ENCODE measurements at regions not wholly inside any gene's neighbourhood (a gene's known extent, or its start where the extent isn't known, plus 50 kb on each side); places are given as distances from the start of the nearest gene placed in this dataset.

GRCh38 chr11:91397134-91397468 is 827.5 kb upstream of the FAT3 start:
- Histone ChIP-seq H3K4me1 (ENCODE audit: control insufficient read depth, low read depth, low read length) (no peaks in the 10 kb centered on the region), H3K79me2 (ENCODE audit: control insufficient read depth, insufficient read depth, low read length) (no peaks in the 10 kb centered on the region), H3K36me3 (ENCODE audit: control insufficient read depth, insufficient read depth, low read length) (no peaks in the 10 kb centered on the region), H3K79me1 (ENCODE audit: low read length) (no peaks in the 10 kb centered on the region), H2BK5ac (ENCODE audit: low read length) (no peak overlapping the region), H3K23ac (ENCODE audit: low read length) (no peak overlapping the region), H2AK5ac (ENCODE audit: low read length) (no peak overlapping the region), H3K4me3 (ENCODE audit: low read length) (no peak overlapping the region), H3K9ac (ENCODE audit: low read length) (no peak overlapping the region), H3K27me3 (ENCODE audit: insufficient read depth, low read length, poor library complexity) (no peaks in the 10 kb centered on the region), H2BK15ac (replicated peaks; ENCODE audit: low read depth) (no peak overlapping the region), H4K5ac (ENCODE audit: low read length) (no peak overlapping the region), H3K56ac (ENCODE audit: low read length) (no peak overlapping the region), H3K18ac (ENCODE audit: low read length) (no peak overlapping the region), H4K8ac (ENCODE audit: low read depth, low read length) (no peak overlapping the region), H3K4ac (ENCODE audit: low read depth, low read length) (no peak overlapping the region), H3K27ac (ENCODE audit: low read depth, low read length) (no peak overlapping the region), H3K4me2 (ENCODE audit: low read length) (no peak overlapping the region), H2BK120ac (ENCODE audit: low read depth, low read length) (no peak overlapping the region)
- no CpG with 5 or more reads among the region's 2 CpGs for WGBS (ENCODE audit: extremely low coverage, insufficient coverage, low lambda C conversion rate)
- no peak for DNase-seq

- Histone ChIP-seq H3K4me3 (ENCODE audit: low read length) (no peak overlapping the region), H3K9ac (ENCODE audit: low read length) (no peak overlapping the region), H2AK5ac (ENCODE audit: low read length) (no peak overlapping the region), H3K18ac (ENCODE audit: low read length) (no peak overlapping the region), H3K4me1 (ENCODE audit: control insufficient read depth, low read depth, low read length) (no peaks in the 10 kb centered on the region), H3K79me2 (ENCODE audit: control insufficient read depth, insufficient read depth, low read length) (no peaks in the 10 kb centered on the region), H3K56ac (ENCODE audit: low read length) (no peak overlapping the region), H3K4me2 (ENCODE audit: low read length) (no peak overlapping the region), H4K5ac (ENCODE audit: low read length) (no peak overlapping the region), H3K23ac (ENCODE audit: low read length) (no peak overlapping the region), H2BK5ac (ENCODE audit: low read length) (no peak overlapping the region), H4K8ac (ENCODE audit: low read depth, low read length) (no peak overlapping the region), H3K36me3 (ENCODE audit: control insufficient read depth, insufficient read depth, low read length) (no peaks in the 10 kb centered on the region), H2BK15ac (replicated peaks; ENCODE audit: low read depth) (no peak overlapping the region), H3K79me1 (ENCODE audit: low read length) (no peaks in the 10 kb centered on the region), H2BK120ac (ENCODE audit: low read depth, low read length) (no peak overlapping the region), H3K27me3 (ENCODE audit: insufficient read depth, low read length, poor library complexity) (no peaks in the 10 kb centered on the region), H3K27ac (ENCODE audit: low read depth, low read length) (no peak overlapping the region), H3K4ac (ENCODE audit: low read depth, low read length) (no peak overlapping the region)
- DNase-seq, result no peak
- WGBS (ENCODE audit: extremely low coverage, insufficient coverage, low lambda C conversion rate), result no CpG with 5 or more reads among the region's 6 CpGs
These were observed 828.1 kb upstream of the FAT3 start for GRCh38 chr11:91396236-91397133.

GRCh38 chr11:91394727-91395414 is 829.7 kb upstream of the FAT3 start:
- Histone ChIP-seq H3K4ac (ENCODE audit: low read depth, low read length) (no peak overlapping the region), H3K27ac (ENCODE audit: low read depth, low read length) (no peak overlapping the region), H3K79me2 (ENCODE audit: control insufficient read depth, insufficient read depth, low read length) (no peaks in the 10 kb centered on the region), H3K4me3 (ENCODE audit: low read length) (no peak overlapping the region), H4K8ac (ENCODE audit: low read depth, low read length) (no peak overlapping the region), H2AK5ac (ENCODE audit: low read length) (no peak overlapping the region), H3K4me2 (ENCODE audit: low read length) (no peak overlapping the region), H3K4me1 (ENCODE audit: control insufficient read depth, low read depth, low read length) (no peaks in the 10 kb centered on the region), H3K23ac (ENCODE audit: low read length) (no peak overlapping the region), H3K9ac (ENCODE audit: low read length) (no peak overlapping the region), H2BK15ac (replicated peaks; ENCODE audit: low read depth) (no peak overlapping the region), H3K79me1 (ENCODE audit: low read length) (no peaks in the 10 kb centered on the region), H3K36me3 (ENCODE audit: control insufficient read depth, insufficient read depth, low read length) (no peaks in the 10 kb centered on the region), H2BK120ac (ENCODE audit: low read depth, low read length) (no peak overlapping the region), H2BK5ac (ENCODE audit: low read length) (no peak overlapping the region), H3K27me3 (ENCODE audit: insufficient read depth, low read length, poor library complexity) (no peaks in the 10 kb centered on the region), H4K5ac (ENCODE audit: low read length) (no peak overlapping the region), H3K56ac (ENCODE audit: low read length) (no peak overlapping the region), H3K18ac (ENCODE audit: low read length) (no peak overlapping the region)
- WGBS (ENCODE audit: extremely low coverage, insufficient coverage, low lambda C conversion rate), result no CpG with 5 or more reads among the region's 5 CpGs
- DNase-seq, result no peak

- WGBS (ENCODE audit: extremely low coverage, insufficient coverage, low lambda C conversion rate), result no CpG with 5 or more reads among the region's 6 CpGs
- Histone ChIP-seq H3K36me3 (ENCODE audit: control insufficient read depth, insufficient read depth, low read length) (no peaks in the 10 kb centered on the region), H3K4ac (ENCODE audit: low read depth, low read length) (no peak overlapping the region), H2AK5ac (ENCODE audit: low read length) (no peak overlapping the region), H3K27me3 (ENCODE audit: insufficient read depth, low read length, poor library complexity) (no peaks in the 10 kb centered on the region), H3K27ac (ENCODE audit: low read depth, low read length) (no peak overlapping the region), H2BK120ac (ENCODE audit: low read depth, low read length) (no peak overlapping the region), H2BK5ac (ENCODE audit: low read length) (no peak overlapping the region), H3K9ac (ENCODE audit: low read length) (no peak overlapping the region), H4K8ac (ENCODE audit: low read depth, low read length) (no peak overlapping the region), H3K4me2 (ENCODE audit: low read length) (no peak overlapping the region), H4K5ac (ENCODE audit: low read length) (no peak overlapping the region), H3K79me2 (ENCODE audit: control insufficient read depth, insufficient read depth, low read length) (no peaks in the 10 kb centered on the region), H3K4me3 (ENCODE audit: low read length) (no peak overlapping the region), H3K56ac (ENCODE audit: low read length) (no peak overlapping the region), H3K18ac (ENCODE audit: low read length) (no peak overlapping the region), H3K23ac (ENCODE audit: low read length) (no peak overlapping the region), H3K4me1 (ENCODE audit: control insufficient read depth, low read depth, low read length) (no peaks in the 10 kb centered on the region), H2BK15ac (replicated peaks; ENCODE audit: low read depth) (no peak overlapping the region), H3K79me1 (ENCODE audit: low read length) (no peaks in the 10 kb centered on the region)
- no peak for DNase-seq
These were observed 830.4 kb upstream of the FAT3 start for GRCh38 chr11:91394073-91394726.

- no peak overlapping the region for H3K23ac ChIP-seq (ENCODE audit: low read length)
- no peak overlapping the region for H4K8ac ChIP-seq (ENCODE audit: low read depth, low read length)
- WGBS (ENCODE audit: extremely low coverage, insufficient coverage, low lambda C conversion rate), result no CpG with 5 or more reads among the region's 2 CpGs
- H3K9ac ChIP-seq (ENCODE audit: low read length), result no peak overlapping the region
- H3K4me1 ChIP-seq (ENCODE audit: control insufficient read depth, low read depth, low read length), result no peaks in the 10 kb centered on the region
- no peak overlapping the region for H4K5ac ChIP-seq (ENCODE audit: low read length)
- no peaks in the 10 kb centered on the region for H3K79me1 ChIP-seq (ENCODE audit: low read length)
- no peak overlapping the region for H3K18ac ChIP-seq (ENCODE audit: low read length)
- H3K27ac ChIP-seq (ENCODE audit: low read depth, low read length), result no peak overlapping the region
- no peaks in the 10 kb centered on the region for H3K27me3 ChIP-seq (ENCODE audit: insufficient read depth, low read length, poor library complexity)
- no peak overlapping the region for H2AK5ac ChIP-seq (ENCODE audit: low read length)
- no peak for DNase-seq
- no peaks in the 10 kb centered on the region for H3K79me2 ChIP-seq (ENCODE audit: control insufficient read depth, insufficient read depth, low read length)
- no peak overlapping the region for H2BK15ac ChIP-seq (replicated peaks; ENCODE audit: low read depth)
- no peak overlapping the region for H2BK5ac ChIP-seq (ENCODE audit: low read length)
- H3K4me3 ChIP-seq (ENCODE audit: low read length), result no peak overlapping the region
- no peak overlapping the region for H3K4me2 ChIP-seq (ENCODE audit: low read length)
- H2BK120ac ChIP-seq (ENCODE audit: low read depth, low read length), result no peak overlapping the region
- H3K4ac ChIP-seq (ENCODE audit: low read depth, low read length), result no peak overlapping the region
- no peaks in the 10 kb centered on the region for H3K36me3 ChIP-seq (ENCODE audit: control insufficient read depth, insufficient read depth, low read length)
- no peak overlapping the region for H3K56ac ChIP-seq (ENCODE audit: low read length)
These were observed 841.7 kb upstream of the FAT3 start for GRCh38 chr11:91382946-91383345.

All from mesendoderm (in vitro differentiated cells).